ENCODE measurements at regions not wholly inside any gene's neighbourhood (a gene's known extent, or its start where the extent isn't known, plus 50 kb on each side); places are given as distances from the start of the nearest gene placed in this dataset.

DNA sequence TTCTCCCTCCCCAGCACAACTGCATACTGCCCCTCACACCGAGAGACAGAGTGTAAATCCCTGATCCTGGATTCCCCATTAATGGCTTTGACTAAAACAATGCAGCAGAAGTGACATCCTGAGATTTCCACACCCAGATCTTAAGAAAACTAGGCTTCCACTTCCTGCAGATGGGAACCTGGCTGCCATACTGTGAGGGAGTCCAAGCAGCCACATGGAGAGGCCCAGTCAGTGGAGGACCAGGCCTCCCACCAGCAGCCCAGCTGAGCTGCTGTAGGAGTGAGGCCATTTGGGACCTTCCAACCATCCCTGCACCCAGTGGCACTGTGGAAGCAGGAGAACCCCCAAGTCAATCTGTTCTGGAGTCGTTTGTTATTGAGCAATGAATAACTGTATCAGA lies 120.6 kb downstream of the CRYAA start:
- TF ChIP-seq TEAD4 (CRISPR knock-in tag; IDR thresholded peaks at IDR 0.05) (no peak), FOXK1 (CRISPR knock-in tag; IDR thresholded peaks at IDR 0.05) (no peak), ZBTB21 (CRISPR knock-in tag; IDR thresholded peaks at IDR 0.05; ENCODE audit: borderline replicate concordance) (no peak), NFYB (CRISPR knock-in tag; conservative IDR thresholded peaks at IDR 0.05; ENCODE audit: low read depth) (no peak), FOXJ3 (CRISPR knock-in tag; IDR thresholded peaks at IDR 0.05; ENCODE audit: borderline replicate concordance) (no peak), FOXP1 (CRISPR knock-in tag; IDR thresholded peaks at IDR 0.05; ENCODE audit: borderline replicate concordance) (no peak), ZNF416 (CRISPR knock-in tag; IDR thresholded peaks at IDR 0.05) (no peak)
- TF ChIP-seq, protein P1, sequence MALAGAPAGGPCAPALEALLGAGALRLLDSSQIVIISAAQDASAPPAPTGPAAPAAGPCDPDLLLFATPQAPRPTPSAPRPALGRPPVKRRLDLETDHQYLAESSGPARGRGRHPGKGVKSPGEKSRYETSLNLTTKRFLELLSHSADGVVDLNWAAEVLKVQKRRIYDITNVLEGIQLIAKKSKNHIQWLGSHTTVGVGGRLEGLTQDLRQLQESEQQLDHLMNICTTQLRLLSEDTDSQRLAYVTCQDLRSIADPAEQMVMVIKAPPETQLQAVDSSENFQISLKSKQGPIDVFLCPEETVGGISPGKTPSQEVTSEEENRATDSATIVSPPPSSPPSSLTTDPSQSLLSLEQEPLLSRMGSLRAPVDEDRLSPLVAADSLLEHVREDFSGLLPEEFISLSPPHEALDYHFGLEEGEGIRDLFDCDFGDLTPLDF (CRISPR knock-in tag; IDR thresholded peaks at IDR 0.05) = no peak
- TF ChIP-seq, protein P2, sequence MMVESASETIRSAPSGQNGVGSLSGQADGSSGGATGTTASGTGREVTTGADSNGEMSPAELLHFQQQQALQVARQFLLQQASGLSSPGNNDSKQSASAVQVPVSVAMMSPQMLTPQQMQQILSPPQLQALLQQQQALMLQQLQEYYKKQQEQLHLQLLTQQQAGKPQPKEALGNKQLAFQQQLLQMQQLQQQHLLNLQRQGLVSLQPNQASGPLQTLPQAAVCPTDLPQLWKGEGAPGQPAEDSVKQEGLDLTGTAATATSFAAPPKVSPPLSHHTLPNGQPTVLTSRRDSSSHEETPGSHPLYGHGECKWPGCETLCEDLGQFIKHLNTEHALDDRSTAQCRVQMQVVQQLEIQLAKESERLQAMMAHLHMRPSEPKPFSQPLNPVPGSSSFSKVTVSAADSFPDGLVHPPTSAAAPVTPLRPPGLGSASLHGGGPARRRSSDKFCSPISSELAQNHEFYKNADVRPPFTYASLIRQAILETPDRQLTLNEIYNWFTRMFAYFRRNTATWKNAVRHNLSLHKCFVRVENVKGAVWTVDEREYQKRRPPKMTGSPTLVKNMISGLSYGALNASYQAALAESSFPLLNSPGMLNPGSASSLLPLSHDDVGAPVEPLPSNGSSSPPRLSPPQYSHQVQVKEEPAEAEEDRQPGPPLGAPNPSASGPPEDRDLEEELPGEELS (CRISPR knock-in tag; IDR thresholded peaks at IDR 0.05) = no peak
- TF ChIP-seq, protein P3, sequence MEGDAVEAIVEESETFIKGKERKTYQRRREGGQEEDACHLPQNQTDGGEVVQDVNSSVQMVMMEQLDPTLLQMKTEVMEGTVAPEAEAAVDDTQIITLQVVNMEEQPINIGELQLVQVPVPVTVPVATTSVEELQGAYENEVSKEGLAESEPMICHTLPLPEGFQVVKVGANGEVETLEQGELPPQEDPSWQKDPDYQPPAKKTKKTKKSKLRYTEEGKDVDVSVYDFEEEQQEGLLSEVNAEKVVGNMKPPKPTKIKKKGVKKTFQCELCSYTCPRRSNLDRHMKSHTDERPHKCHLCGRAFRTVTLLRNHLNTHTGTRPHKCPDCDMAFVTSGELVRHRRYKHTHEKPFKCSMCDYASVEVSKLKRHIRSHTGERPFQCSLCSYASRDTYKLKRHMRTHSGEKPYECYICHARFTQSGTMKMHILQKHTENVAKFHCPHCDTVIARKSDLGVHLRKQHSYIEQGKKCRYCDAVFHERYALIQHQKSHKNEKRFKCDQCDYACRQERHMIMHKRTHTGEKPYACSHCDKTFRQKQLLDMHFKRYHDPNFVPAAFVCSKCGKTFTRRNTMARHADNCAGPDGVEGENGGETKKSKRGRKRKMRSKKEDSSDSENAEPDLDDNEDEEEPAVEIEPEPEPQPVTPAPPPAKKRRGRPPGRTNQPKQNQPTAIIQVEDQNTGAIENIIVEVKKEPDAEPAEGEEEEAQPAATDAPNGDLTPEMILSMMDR (IDR thresholded peaks at IDR 0.05) = no peak
- TF ChIP-seq, protein P4, sequence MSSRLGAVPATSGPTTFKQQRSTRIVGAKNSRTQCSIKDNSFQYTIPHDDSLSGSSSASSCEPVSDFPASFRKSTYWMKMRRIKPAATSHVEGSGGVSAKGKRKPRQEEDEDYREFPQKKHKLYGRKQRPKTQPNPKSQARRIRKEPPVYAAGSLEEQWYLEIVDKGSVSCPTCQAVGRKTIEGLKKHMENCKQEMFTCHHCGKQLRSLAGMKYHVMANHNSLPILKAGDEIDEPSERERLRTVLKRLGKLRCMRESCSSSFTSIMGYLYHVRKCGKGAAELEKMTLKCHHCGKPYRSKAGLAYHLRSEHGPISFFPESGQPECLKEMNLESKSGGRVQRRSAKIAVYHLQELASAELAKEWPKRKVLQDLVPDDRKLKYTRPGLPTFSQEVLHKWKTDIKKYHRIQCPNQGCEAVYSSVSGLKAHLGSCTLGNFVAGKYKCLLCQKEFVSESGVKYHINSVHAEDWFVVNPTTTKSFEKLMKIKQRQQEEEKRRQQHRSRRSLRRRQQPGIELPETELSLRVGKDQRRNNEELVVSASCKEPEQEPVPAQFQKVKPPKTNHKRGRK (CRISPR knock-in tag; IDR thresholded peaks at IDR 0.05; ENCODE audit: borderline replicate concordance) = no peak
- TF ChIP-seq, protein P5, sequence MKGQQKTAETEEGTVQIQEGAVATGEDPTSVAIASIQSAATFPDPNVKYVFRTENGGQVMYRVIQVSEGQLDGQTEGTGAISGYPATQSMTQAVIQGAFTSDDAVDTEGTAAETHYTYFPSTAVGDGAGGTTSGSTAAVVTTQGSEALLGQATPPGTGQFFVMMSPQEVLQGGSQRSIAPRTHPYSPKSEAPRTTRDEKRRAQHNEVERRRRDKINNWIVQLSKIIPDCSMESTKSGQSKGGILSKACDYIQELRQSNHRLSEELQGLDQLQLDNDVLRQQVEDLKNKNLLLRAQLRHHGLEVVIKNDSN (CRISPR knock-in tag; IDR thresholded peaks at IDR 0.05) = no peak
- TF ChIP-seq, protein P6, sequence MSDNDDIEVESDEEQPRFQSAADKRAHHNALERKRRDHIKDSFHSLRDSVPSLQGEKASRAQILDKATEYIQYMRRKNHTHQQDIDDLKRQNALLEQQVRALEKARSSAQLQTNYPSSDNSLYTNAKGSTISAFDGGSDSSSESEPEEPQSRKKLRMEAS (CRISPR knock-in tag; IDR thresholded peaks at IDR 0.05) = no peak
- TF ChIP-seq, protein P7, sequence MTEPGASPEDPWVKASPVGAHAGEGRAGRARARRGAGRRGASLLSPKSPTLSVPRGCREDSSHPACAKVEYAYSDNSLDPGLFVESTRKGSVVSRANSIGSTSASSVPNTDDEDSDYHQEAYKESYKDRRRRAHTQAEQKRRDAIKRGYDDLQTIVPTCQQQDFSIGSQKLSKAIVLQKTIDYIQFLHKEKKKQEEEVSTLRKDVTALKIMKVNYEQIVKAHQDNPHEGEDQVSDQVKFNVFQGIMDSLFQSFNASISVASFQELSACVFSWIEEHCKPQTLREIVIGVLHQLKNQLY (CRISPR knock-in tag; IDR thresholded peaks at IDR 0.05) = no peak

Measured in WTC11 (cell line).